Ishikawa (cell line): ENCODE measurements at regions not wholly inside any gene's neighbourhood (a gene's known extent, or its start where the extent isn't known, plus 50 kb on each side); places are given as distances from the start of the nearest gene placed in this dataset.

ENCODE experiments used
- CEBPB ChIP-seq: IDR thresholded peaks from 2 replicates; pipeline ENCODE4 v1.6.1; 2012
- CREB1 ChIP-seq: IDR thresholded peaks from 2 replicates; pipeline ENCODE4 v1.6.1; 2012; ENCODE audit warnings: low read depth
- EGR1 ChIP-seq: IDR thresholded peaks from 2 replicates; pipeline ENCODE4 v1.6.1; 2012
- EP300 ChIP-seq: IDR thresholded peaks from 2 replicates; pipeline ENCODE4 v1.6.1; 2012; ENCODE audit warnings: borderline replicate concordance
- FOXM1 ChIP-seq: IDR thresholded peaks from 2 replicates; pipeline ENCODE4 v1.6.1; 2012; ENCODE audit warnings: low read depth, borderline replicate concordance
- RAD21 ChIP-seq: IDR thresholded peaks from 2 replicates; pipeline ENCODE4 v1.6.1; 2012; ENCODE audit warnings: low read depth
- TAF1 ChIP-seq: IDR thresholded peaks from 2 replicates; pipeline ENCODE4 v1.6.1; 2012; ENCODE audit warnings: low read depth, mild to moderate bottlenecking
- TCF12 ChIP-seq: IDR thresholded peaks from 2 replicates; pipeline ENCODE4 v1.6.1; 2012; ENCODE audit warnings: low read depth
- TEAD4 ChIP-seq: IDR thresholded peaks from 2 replicates; pipeline ENCODE4 v1.6.1; 2012
- YY1 ChIP-seq: IDR thresholded peaks from 2 replicates; pipeline ENCODE4 v1.6.1; 2012; ENCODE audit warnings: low read depth
- ZBTB7A ChIP-seq: IDR thresholded peaks from 2 replicates; pipeline ENCODE4 v1.6.1; 2012; ENCODE audit warnings: low read depth
- TF ChIP-seq, protein P1 (sequence below): IDR thresholded peaks from 2 replicates; pipeline ENCODE4 v1.6.1; 2012
- TF ChIP-seq, protein P2 (sequence below): IDR thresholded peaks from 2 replicates; pipeline ENCODE4 v1.6.1; 2012; ENCODE audit warnings: low read depth, mild to moderate bottlenecking
- TF ChIP-seq, protein P3 (sequence below): IDR thresholded peaks from 2 replicates; pipeline ENCODE4 v1.6.1; 2012

DNA sequence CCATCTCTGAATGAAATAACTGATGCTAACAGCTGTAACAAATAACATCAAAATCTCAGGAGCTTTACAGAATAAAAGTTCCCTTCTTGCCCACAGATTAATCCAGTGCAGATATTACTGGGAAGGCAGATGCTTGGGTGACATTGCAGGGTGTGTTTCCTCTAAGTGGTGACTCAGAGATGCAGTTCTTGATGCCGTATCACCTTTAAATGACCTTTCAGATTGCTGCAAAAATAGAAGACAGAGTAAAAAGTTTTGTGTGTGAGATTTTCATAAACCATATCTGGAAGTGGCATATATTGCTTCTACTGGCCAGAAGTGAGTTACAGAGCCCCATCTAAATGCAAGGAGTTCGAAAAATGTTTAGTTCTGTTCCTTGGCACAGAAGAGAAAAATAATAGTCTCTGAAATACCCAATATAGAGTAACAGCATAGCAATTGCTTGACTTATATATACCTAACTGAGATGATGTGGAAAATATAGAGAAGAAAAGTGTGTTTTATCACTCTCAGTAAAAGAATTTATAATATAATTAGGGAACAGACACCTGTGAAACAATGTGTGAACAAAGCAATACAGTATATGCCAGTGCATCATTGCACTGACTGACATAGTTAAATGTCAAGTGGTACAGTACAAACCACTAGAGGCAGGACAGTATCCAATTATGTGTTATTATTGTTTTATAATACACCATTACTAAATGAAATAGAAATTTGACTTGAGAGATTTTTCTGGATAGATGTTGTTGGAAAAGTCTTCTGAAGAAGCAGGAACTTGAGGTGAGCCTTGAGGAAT, 430.7 kb upstream of the CBLB start:
- TF ChIP-seq, protein P1, sequence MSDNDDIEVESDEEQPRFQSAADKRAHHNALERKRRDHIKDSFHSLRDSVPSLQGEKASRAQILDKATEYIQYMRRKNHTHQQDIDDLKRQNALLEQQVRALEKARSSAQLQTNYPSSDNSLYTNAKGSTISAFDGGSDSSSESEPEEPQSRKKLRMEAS: no peak
- no peak for TF ChIP-seq EP300
- TF ChIP-seq ZBTB7A: no peak
- TF ChIP-seq, protein P2, sequence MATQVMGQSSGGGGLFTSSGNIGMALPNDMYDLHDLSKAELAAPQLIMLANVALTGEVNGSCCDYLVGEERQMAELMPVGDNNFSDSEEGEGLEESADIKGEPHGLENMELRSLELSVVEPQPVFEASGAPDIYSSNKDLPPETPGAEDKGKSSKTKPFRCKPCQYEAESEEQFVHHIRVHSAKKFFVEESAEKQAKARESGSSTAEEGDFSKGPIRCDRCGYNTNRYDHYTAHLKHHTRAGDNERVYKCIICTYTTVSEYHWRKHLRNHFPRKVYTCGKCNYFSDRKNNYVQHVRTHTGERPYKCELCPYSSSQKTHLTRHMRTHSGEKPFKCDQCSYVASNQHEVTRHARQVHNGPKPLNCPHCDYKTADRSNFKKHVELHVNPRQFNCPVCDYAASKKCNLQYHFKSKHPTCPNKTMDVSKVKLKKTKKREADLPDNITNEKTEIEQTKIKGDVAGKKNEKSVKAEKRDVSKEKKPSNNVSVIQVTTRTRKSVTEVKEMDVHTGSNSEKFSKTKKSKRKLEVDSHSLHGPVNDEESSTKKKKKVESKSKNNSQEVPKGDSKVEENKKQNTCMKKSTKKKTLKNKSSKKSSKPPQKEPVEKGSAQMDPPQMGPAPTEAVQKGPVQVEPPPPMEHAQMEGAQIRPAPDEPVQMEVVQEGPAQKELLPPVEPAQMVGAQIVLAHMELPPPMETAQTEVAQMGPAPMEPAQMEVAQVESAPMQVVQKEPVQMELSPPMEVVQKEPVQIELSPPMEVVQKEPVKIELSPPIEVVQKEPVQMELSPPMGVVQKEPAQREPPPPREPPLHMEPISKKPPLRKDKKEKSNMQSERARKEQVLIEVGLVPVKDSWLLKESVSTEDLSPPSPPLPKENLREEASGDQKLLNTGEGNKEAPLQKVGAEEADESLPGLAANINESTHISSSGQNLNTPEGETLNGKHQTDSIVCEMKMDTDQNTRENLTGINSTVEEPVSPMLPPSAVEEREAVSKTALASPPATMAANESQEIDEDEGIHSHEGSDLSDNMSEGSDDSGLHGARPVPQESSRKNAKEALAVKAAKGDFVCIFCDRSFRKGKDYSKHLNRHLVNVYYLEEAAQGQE: no peak
- TF ChIP-seq YY1: no peak
- no peak for TF ChIP-seq CREB1
- TF ChIP-seq CEBPB: no peak
- TF ChIP-seq TEAD4: no peak
- no peak for TF ChIP-seq RAD21
- no peak for TF ChIP-seq TAF1
- TF ChIP-seq, protein P3, sequence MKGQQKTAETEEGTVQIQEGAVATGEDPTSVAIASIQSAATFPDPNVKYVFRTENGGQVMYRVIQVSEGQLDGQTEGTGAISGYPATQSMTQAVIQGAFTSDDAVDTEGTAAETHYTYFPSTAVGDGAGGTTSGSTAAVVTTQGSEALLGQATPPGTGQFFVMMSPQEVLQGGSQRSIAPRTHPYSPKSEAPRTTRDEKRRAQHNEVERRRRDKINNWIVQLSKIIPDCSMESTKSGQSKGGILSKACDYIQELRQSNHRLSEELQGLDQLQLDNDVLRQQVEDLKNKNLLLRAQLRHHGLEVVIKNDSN: no peak
- no peak for TF ChIP-seq EGR1
- no peak for TF ChIP-seq FOXM1
- TF ChIP-seq TCF12: no peak
